Right cardiac atrium (tissue), 5 donors: ENCODE measurements at regions not wholly inside any gene's neighbourhood (a gene's known extent, or its start where the extent isn't known, plus 50 kb on each side); places are given as distances from the start of the nearest gene placed in this dataset.

ENCODE experiments used
- ATAC-seq, 2 donors: fragments of 200-7000 bp; cut with Tn5 transposase; one replicate each; pipeline versions ENCODE4 v1.8.0 to v1.9.1; 2020; ENCODE audit warnings: moderate library complexity in 2 of 2, mild to moderate bottlenecking in 1 of 2
- DNase-seq, 3 donors: peaks; one replicate each; pipeline ENCODE4 v3.0.0-alpha.2; 2020
- H3K27ac ChIP-seq: one replicate; pipeline ENCODE4 v1.5.1; 2013; ENCODE audit warnings: mild to moderate bottlenecking, low read length, control low read depth, moderate library complexity
- H3K27me3 ChIP-seq: one replicate; pipeline ENCODE4 v1.6.1; 2013; ENCODE audit not compliant: control insufficient read depth, insufficient read depth
- H3K4me1 ChIP-seq: one replicate; pipeline ENCODE4 v1.6.1; 2013; ENCODE audit warnings: low read length; ENCODE audit not compliant: control insufficient read depth, insufficient read depth
- H3K4me3 ChIP-seq: one replicate; pipeline ENCODE4 v1.5.1; 2013; ENCODE audit warnings: low read length, control low read depth
- H3K9me3 ChIP-seq: one replicate; pipeline ENCODE4 v1.6.1; 2013; ENCODE audit warnings: low read length; ENCODE audit not compliant: control insufficient read depth
- WGBS: extraction: QIAGEN DNeasy Blood & Tissue Kit; methylation state at CpG from one replicate; pipeline ENCODE4 v1.1.7; 2013; 5-methylcytosine and 5-hydroxymethylcytosine counted together
- intact Hi-C, 4 donors: fragments of 100-400 bp; cut with DNase I; formaldehyde crosslinking; loops; one replicate each; pipeline versions ENCODE4 v1.11.0 to v1.14.0; 2022 to 2023
- donor health status: healthy with polysubstance abuse.
- donor health status: DM: no; HTN: yes; CAD: no.
- donor health status: DM: no; HTN: no; CAD: no.
- donor health status: DM: no; HTN: yes; CAD: no; lungs with severe emphysema.
- donor health status: DM: yes; HTN: yes; CAD: no.

DNA sequence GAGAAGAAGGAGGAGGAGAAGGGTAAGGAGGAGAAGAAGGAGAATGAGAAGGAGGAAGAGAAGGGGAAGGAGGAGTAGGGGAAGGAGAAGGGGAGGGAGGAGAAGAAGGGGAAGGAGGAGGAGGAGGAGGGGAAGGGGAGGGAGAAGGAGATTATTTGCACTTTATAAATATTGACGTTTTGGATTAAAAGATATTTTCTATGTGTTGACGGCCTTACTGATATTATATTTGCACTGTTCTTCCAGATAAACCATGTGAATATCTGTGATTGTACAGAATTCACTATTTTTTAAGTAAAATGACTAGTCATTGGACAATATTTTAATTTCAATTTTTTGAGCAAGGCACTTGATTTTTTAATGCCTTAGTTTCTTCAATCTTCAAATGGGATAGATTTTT is 310.5 kb upstream of the DNAJC19 start:
- intact Hi-C loops, result no loop called here
- H3K27me3 ChIP-seq, result no peaks in the 10 kb centered on the region
- H3K9me3 ChIP-seq, result no peaks in the 10 kb centered on the region
- H3K4me1 ChIP-seq, result no peaks in the 10 kb centered on the region
- ATAC-seq (no peak), DNase-seq (no peak)
- WGBS, result 51% methylated on average over 2 of the region's 2 CpGs
- H3K27ac ChIP-seq, result no peak overlapping the region
- no peak overlapping the region for H3K4me3 ChIP-seq

GRCh38 chr3:181298421-181298820 is 308.9 kb upstream of the DNAJC19 start:
- WGBS, result 81% methylated on average over 3 of the region's 3 CpGs
- no peak overlapping the region for H3K4me3 ChIP-seq
- DNase-seq (no peak), ATAC-seq (no peak)
- H3K9me3 ChIP-seq, result no peaks in the 10 kb centered on the region
- H3K4me1 ChIP-seq, result no peaks in the 10 kb centered on the region
- intact Hi-C loops, result no loop called here
- H3K27me3 ChIP-seq, result no peaks in the 10 kb centered on the region
- H3K27ac ChIP-seq, result no peak overlapping the region

- H3K27ac ChIP-seq, result no peak overlapping the region
- H3K9me3 ChIP-seq, result no peaks in the 10 kb centered on the region
- DNase-seq, result no peak
- no peak overlapping the region for H3K4me3 ChIP-seq
- no peak for ATAC-seq
- WGBS, result 12% methylated on average over 1 of the region's 1 CpG
- H3K27me3 ChIP-seq, result no peaks in the 10 kb centered on the region
- intact Hi-C loops, result no loop called here
- no peaks in the 10 kb centered on the region for H3K4me1 ChIP-seq
Observed at GRCh38 chr3:181292984-181293383, 303.4 kb upstream of the DNAJC19 start.

GRCh38 chr3:181290941-181291340 is 301.4 kb upstream of the DNAJC19 start:
- WGBS, result 68% methylated on average over 3 of the region's 3 CpGs
- Histone ChIP-seq H3K27me3 (no peaks in the 10 kb centered on the region), H3K27ac (no peak overlapping the region), H3K9me3 (no peaks in the 10 kb centered on the region), H3K4me1 (no peaks in the 10 kb centered on the region), H3K4me3 (no peak overlapping the region)
- intact Hi-C loops, result no loop called here
- ATAC-seq (no peak), DNase-seq (no peak)

DNA sequence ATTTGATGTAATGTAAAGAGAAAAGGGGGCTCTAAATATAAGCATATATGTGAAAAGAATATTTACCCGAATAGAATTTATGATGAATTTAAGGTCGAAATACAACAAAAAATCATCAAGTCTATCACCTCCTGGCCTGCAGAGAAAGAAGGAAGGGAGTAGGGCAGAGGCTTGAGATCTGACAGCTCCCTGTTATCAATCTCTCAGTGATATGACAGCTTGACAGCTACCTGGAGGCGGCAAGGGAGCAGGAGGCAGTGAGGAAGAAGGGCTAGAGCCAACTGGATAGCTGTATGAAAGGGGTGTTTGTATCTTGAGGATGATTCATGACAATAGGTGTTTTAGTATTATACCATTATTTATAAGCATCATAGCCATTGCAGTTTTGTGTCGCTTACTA is 299.8 kb upstream of the DNAJC19 start:
- WGBS, result 73% methylated on average over 4 of the region's 4 CpGs
- no peak for ATAC-seq
- H3K9me3 ChIP-seq, result no peaks in the 10 kb centered on the region
- no peak for DNase-seq
- no peaks in the 10 kb centered on the region for H3K4me1 ChIP-seq
- H3K27me3 ChIP-seq, result no peaks in the 10 kb centered on the region
- intact Hi-C loops, result no loop called here
- H3K27ac ChIP-seq, result no peak overlapping the region
- H3K4me3 ChIP-seq, result no peak overlapping the region

DNA sequence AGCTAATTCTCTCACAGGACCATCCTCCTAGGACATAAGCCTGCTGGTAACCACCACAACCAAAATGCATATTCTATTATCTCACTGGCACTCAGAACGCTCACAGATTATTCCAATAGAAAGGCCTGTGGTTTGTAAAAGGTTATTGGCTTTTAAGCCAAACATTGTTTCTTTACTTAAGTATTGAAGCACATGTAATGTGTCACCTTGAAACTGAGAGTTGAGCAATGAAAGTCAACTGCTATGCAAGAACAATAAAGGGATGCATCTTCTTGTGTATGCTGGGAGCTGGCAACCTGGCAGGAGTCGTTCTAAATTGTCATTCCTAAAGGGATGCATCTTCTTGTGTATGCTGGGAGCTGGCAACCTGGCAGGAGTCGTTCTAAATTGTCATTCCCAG is 298.6 kb upstream of the DNAJC19 start:
- 56% methylated on average over 3 of the region's 3 CpGs for WGBS
- DNase-seq, result no peak

DNA sequence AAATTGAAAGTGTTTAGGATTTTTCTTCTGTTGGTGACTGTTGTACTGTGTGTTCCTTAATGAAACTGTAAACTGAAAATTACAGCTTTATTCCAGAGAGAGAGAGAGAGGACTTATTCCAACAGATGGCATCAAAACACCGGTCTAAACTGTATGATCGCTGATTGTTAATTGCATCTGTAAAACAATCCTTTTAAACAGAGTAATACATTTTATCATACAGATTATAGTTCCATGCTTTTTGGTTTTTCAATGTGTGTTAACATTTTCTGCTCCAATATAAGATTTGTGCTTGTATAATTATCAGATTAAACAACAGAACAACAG is 289.7 kb upstream of the DNAJC19 start:
- no peaks in the 10 kb centered on the region for H3K9me3 ChIP-seq
- no peak for ATAC-seq
- no peak overlapping the region for H3K4me3 ChIP-seq
- no peaks in the 10 kb centered on the region for H3K27me3 ChIP-seq
- no peak overlapping the region for H3K27ac ChIP-seq
- no peak for DNase-seq
- 83% methylated on average over 2 of the region's 2 CpGs for WGBS
- intact Hi-C loops, result no loop called here
- no peaks in the 10 kb centered on the region for H3K4me1 ChIP-seq

More for the DNA sequence above, 298.6 kb upstream of the DNAJC19 start:
- Histone ChIP-seq H3K9me3 (no peaks in the 10 kb centered on the region), H3K4me1 (no peaks in the 10 kb centered on the region), H3K4me3 (no peak overlapping the region), H3K27ac (no peak overlapping the region), H3K27me3 (no peaks in the 10 kb centered on the region)
- intact Hi-C loops, result no loop called here
- ATAC-seq, result no peak

- Histone ChIP-seq H3K27ac (no peak overlapping the region), H3K4me1 (no peaks in the 10 kb centered on the region), H3K27me3 (no peaks in the 10 kb centered on the region), H3K4me3 (no peak overlapping the region), H3K9me3 (no peaks in the 10 kb centered on the region)
- DNase-seq, result no peak
- intact Hi-C loops, result no loop called here
- 43% methylated on average over 5 of the region's 5 CpGs for WGBS
- no peak for ATAC-seq
Observed at GRCh38 chr3:181278468-181279238, 289.1 kb upstream of the DNAJC19 start.

DNA sequence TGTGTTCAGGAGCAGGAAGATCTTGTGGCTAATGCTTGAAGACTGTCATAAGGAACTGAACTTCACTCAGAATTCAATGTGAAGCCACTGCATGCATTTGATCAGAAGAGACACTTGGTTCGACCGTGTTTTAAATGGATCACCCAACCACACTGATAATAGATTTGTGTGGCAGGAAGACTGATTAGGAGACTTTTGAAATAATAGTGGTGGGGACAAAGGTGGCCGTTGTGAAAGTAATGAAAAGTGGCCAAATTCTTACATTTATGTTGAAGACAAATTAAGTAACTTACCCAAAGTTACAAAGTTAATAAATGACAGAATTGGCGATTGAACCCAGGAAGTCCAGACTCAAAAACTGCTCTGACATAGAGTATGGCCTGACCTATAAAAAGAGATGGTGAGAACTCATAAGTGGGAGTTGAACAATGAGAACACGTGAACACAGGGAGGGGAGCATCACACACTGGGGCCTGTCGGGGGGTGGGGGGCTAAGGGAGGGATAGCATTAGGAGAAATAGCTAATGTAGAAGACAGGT is 286.9 kb upstream of the DNAJC19 start:
- DNase-seq, result no peak
- H3K9me3 ChIP-seq, result no peaks in the 10 kb centered on the region
- ATAC-seq, result no peak
- intact Hi-C loops, result no loop called here
- WGBS, result 76% methylated on average over 6 of the region's 6 CpGs
- no peaks in the 10 kb centered on the region for H3K27me3 ChIP-seq
- no peaks in the 10 kb centered on the region for H3K4me1 ChIP-seq
- no peak overlapping the region for H3K4me3 ChIP-seq
- H3K27ac ChIP-seq, result no peak overlapping the region

- WGBS, result 69% methylated on average over 1 of the region's 1 CpG
- Histone ChIP-seq H3K4me1 (no peaks in the 10 kb centered on the region), H3K27me3 (no peaks in the 10 kb centered on the region), H3K4me3 (no peak overlapping the region), H3K9me3 (no peaks in the 10 kb centered on the region), H3K27ac (no peak overlapping the region)
- ATAC-seq (no peak), DNase-seq (no peak)
- intact Hi-C loops, result no loop called here
Observed at GRCh38 chr3:181274025-181274424, 284.5 kb upstream of the DNAJC19 start.

GRCh38 chr3:181267312-181267711 is 277.8 kb upstream of the DNAJC19 start:
- Histone ChIP-seq H3K27me3 (no peaks in the 10 kb centered on the region), H3K27ac (no peak overlapping the region), H3K4me1 (no peaks in the 10 kb centered on the region), H3K9me3 (no peaks in the 10 kb centered on the region), H3K4me3 (no peak overlapping the region)
- intact Hi-C loops, result loop anchor here in 1 of 4 donors (2.0 kb wide), 1 partner anchor 37 kb away; no protein-coding TSS in a partner anchor
- ATAC-seq, result no peak
- DNase-seq, result no peak
